ENCODE measurements at regions not wholly inside any gene's neighbourhood (a gene's known extent, or its start where the extent isn't known, plus 50 kb on each side); places are given as distances from the start of the nearest gene placed in this dataset.

DNA sequence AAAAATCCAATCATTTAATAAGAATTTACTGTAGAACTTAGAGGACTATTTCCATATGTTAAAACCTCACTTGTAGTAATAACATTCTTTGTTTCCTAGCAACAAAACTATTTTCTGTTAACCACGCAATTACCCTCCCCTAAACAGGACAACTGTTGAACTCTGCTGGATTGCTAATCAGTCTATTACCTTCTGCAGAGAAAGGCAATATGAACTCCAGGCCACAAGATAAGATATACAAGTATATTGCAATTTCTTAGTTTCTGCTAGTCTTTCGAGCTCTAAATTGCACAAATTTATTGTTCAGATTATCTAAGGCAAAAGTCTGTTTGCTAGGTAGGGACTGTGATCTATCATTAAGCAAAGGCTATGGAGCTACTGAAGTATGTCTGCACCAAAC, 920.1 kb upstream of the LRRN3 start (continued):
- TF ChIP-seq TAF1 (conservative IDR thresholded peaks at IDR 0.05) = no peak
- TF ChIP-seq SP1 (IDR thresholded peaks at IDR 0.05) = no peak

DNA sequence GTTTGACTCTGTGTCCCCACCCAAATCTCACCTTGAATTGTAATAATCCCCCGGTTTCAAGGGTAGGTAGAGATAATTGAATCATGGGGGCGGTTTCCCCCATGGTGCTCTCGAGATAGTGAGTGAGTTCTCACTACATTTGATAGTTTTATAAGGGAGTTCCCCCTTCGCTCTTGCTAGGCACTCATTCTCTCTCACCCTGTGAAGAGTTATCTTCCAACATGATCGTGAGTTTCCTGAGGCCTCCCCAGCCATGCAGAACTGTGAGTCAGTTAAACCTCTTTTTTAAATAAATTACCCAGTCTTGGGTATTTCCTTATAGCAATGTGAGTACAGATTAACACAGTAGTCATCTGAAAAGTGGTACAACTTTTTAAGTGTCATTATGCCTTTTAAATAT, 913.5 kb upstream of the LRRN3 start:
- no peaks in the 10 kb centered on the region for H3K36me3 ChIP-seq (ENCODE audit: control insufficient read depth in 4 of 4, insufficient read depth in 3 of 4, low read depth in 1 of 4, low read length in 3 of 4)
- no peak for TF ChIP-seq FOXA2 (IDR thresholded peaks at IDR 0.05)
- no peak for TF ChIP-seq SP1 (IDR thresholded peaks at IDR 0.05)
- TF ChIP-seq GABPA (IDR thresholded peaks at IDR 0.05 in 1 of 2, conservative IDR thresholded peaks at IDR 0.05 in 1 of 2) = no peak

DNA sequence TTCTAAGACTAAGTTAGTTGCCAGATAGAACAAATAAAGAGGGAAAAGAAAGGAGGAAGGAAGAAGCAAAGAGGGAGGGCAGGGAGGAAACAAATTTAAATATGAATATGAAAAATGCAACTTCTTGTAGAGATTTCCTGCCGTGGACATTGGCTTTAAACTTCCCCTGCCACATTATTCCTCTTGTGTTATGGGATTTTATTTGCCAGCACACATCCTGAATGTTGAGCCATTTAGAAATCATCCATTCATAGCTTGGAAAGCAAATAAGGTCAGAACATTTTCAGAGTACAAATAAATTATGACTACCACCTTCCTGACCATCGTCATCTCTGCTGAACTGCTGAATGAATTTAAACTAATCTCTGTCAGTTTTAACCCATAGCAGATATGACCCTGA, 911.9 kb upstream of the LRRN3 start:
- Histone ChIP-seq H3K9ac (ENCODE audit: low read depth in 1 of 2, low read length in 2 of 2) (no peak overlapping the region), H3K27me3 (ENCODE audit: control insufficient read depth in 4 of 4, insufficient read depth in 4 of 4, low read length in 3 of 4) (no peaks in the 10 kb centered on the region), H3K4me1 (ENCODE audit: control insufficient read depth in 4 of 4, insufficient read depth in 4 of 4, low read length in 3 of 4) (no peaks in the 10 kb centered on the region), H3K36me3 (ENCODE audit: control insufficient read depth in 4 of 4, insufficient read depth in 3 of 4, low read depth in 1 of 4, low read length in 3 of 4) (no peaks in the 10 kb centered on the region), H3K4me3 (ENCODE audit: low read depth in 1 of 3, low read length in 3 of 3) (no peak overlapping the region), H3K27ac (ENCODE audit: low read depth in 1 of 2, low read length in 2 of 2) (no peak overlapping the region), H3K9me3 (ENCODE audit: control insufficient read depth in 4 of 4, low read length in 3 of 4) (peaks cover 0 to 1% (median 0%) of the 10 kb centered on the region in 4 donors)
- no peak for DNase-seq (ENCODE audit: low spot score)
- TF ChIP-seq RAD21 (IDR thresholded peaks at IDR 0.05) (no peak), HNF4A (conservative IDR thresholded peaks at IDR 0.05) (no peak)
- WGBS = 49% methylated on average over 2 of the region's 2 CpGs

More for the DNA sequence above, 913.5 kb upstream of the LRRN3 start:
- DNase-seq (ENCODE audit: low spot score) = no peak
- Histone ChIP-seq H3K9ac (ENCODE audit: low read depth in 1 of 2, low read length in 2 of 2) (no peak overlapping the region), H3K27me3 (ENCODE audit: control insufficient read depth in 4 of 4, insufficient read depth in 4 of 4, low read length in 3 of 4) (no peaks in the 10 kb centered on the region), H3K27ac (ENCODE audit: low read depth in 1 of 2, low read length in 2 of 2) (no peak overlapping the region), H3K4me3 (ENCODE audit: low read depth in 1 of 3, low read length in 3 of 3) (no peak overlapping the region), H3K4me1 (ENCODE audit: control insufficient read depth in 4 of 4, insufficient read depth in 4 of 4, low read length in 3 of 4) (no peaks in the 10 kb centered on the region), H3K9me3 (ENCODE audit: control insufficient read depth in 4 of 4, low read length in 3 of 4) (peaks cover 0 to 1% (median 0%) of the 10 kb centered on the region in 4 donors)
- WGBS = 73% methylated on average over 5 of the region's 5 CpGs

DNA sequence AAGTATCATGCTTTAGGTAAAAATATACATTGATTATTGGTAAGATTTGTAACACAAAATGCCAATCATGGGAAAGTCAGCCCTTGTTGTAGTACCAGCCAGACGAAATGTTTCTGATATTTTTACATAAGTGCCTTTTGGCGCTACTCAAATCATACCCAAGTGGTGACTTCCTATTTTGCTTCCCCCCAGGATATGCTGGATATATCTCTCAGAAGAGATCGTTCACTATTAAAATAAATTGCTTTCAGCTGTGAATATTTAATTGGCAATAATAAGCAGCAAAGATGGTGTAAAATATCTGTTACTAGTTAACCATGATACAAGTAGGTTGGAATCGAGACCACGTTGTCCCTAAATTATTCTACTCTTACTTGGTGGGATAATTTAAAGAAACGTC, 909.2 kb upstream of the LRRN3 start:
- TF ChIP-seq YY1 (IDR thresholded peaks at IDR 0.05) = no peak
- TF ChIP-seq, protein P1, sequence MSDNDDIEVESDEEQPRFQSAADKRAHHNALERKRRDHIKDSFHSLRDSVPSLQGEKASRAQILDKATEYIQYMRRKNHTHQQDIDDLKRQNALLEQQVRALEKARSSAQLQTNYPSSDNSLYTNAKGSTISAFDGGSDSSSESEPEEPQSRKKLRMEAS (IDR thresholded peaks at IDR 0.05) = no peak
- TF ChIP-seq, protein P2, sequence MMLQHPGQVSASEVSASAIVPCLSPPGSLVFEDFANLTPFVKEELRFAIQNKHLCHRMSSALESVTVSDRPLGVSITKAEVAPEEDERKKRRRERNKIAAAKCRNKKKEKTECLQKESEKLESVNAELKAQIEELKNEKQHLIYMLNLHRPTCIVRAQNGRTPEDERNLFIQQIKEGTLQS (IDR thresholded peaks at IDR 0.05) = no peak
- no peak for TF ChIP-seq GABPA (IDR thresholded peaks at IDR 0.05 in 1 of 2, conservative IDR thresholded peaks at IDR 0.05 in 1 of 2)
- TF ChIP-seq, protein P3, sequence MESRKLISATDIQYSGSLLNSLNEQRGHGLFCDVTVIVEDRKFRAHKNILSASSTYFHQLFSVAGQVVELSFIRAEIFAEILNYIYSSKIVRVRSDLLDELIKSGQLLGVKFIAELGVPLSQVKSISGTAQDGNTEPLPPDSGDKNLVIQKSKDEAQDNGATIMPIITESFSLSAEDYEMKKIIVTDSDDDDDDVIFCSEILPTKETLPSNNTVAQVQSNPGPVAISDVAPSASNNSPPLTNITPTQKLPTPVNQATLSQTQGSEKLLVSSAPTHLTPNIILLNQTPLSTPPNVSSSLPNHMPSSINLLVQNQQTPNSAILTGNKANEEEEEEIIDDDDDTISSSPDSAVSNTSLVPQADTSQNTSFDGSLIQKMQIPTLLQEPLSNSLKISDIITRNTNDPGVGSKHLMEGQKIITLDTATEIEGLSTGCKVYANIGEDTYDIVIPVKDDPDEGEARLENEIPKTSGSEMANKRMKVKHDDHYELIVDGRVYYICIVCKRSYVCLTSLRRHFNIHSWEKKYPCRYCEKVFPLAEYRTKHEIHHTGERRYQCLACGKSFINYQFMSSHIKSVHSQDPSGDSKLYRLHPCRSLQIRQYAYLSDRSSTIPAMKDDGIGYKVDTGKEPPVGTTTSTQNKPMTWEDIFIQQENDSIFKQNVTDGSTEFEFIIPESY (IDR thresholded peaks at IDR 0.05) = no peak
- no peak for TF ChIP-seq EGR1 (IDR thresholded peaks at IDR 0.05; ENCODE audit: low read depth in 2 of 2)
- TF ChIP-seq RAD21 (IDR thresholded peaks at IDR 0.05) = no peak
- no peak for TF ChIP-seq FOXA1 (IDR thresholded peaks at IDR 0.05)
- TF ChIP-seq, protein P4, sequence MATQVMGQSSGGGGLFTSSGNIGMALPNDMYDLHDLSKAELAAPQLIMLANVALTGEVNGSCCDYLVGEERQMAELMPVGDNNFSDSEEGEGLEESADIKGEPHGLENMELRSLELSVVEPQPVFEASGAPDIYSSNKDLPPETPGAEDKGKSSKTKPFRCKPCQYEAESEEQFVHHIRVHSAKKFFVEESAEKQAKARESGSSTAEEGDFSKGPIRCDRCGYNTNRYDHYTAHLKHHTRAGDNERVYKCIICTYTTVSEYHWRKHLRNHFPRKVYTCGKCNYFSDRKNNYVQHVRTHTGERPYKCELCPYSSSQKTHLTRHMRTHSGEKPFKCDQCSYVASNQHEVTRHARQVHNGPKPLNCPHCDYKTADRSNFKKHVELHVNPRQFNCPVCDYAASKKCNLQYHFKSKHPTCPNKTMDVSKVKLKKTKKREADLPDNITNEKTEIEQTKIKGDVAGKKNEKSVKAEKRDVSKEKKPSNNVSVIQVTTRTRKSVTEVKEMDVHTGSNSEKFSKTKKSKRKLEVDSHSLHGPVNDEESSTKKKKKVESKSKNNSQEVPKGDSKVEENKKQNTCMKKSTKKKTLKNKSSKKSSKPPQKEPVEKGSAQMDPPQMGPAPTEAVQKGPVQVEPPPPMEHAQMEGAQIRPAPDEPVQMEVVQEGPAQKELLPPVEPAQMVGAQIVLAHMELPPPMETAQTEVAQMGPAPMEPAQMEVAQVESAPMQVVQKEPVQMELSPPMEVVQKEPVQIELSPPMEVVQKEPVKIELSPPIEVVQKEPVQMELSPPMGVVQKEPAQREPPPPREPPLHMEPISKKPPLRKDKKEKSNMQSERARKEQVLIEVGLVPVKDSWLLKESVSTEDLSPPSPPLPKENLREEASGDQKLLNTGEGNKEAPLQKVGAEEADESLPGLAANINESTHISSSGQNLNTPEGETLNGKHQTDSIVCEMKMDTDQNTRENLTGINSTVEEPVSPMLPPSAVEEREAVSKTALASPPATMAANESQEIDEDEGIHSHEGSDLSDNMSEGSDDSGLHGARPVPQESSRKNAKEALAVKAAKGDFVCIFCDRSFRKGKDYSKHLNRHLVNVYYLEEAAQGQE (IDR thresholded peaks at IDR 0.05) = no peak
- TF ChIP-seq, protein P5, sequence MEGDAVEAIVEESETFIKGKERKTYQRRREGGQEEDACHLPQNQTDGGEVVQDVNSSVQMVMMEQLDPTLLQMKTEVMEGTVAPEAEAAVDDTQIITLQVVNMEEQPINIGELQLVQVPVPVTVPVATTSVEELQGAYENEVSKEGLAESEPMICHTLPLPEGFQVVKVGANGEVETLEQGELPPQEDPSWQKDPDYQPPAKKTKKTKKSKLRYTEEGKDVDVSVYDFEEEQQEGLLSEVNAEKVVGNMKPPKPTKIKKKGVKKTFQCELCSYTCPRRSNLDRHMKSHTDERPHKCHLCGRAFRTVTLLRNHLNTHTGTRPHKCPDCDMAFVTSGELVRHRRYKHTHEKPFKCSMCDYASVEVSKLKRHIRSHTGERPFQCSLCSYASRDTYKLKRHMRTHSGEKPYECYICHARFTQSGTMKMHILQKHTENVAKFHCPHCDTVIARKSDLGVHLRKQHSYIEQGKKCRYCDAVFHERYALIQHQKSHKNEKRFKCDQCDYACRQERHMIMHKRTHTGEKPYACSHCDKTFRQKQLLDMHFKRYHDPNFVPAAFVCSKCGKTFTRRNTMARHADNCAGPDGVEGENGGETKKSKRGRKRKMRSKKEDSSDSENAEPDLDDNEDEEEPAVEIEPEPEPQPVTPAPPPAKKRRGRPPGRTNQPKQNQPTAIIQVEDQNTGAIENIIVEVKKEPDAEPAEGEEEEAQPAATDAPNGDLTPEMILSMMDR (IDR thresholded peaks at IDR 0.05; ENCODE audit: low read depth, low read length, missing input control) = no peak
- TF ChIP-seq TAF1 (conservative IDR thresholded peaks at IDR 0.05) = no peak
- no peak for TF ChIP-seq RXRA (IDR thresholded peaks at IDR 0.05)
- no peak for TF ChIP-seq JUND (IDR thresholded peaks at IDR 0.05)
- no peak for TF ChIP-seq NR2F2 (IDR thresholded peaks at IDR 0.05)
- TF ChIP-seq HNF4G (IDR thresholded peaks at IDR 0.05) = no peak
- TF ChIP-seq SP1 (IDR thresholded peaks at IDR 0.05) = no peak
- no peak for TF ChIP-seq FOXA2 (IDR thresholded peaks at IDR 0.05)
- Histone ChIP-seq H3K9ac (ENCODE audit: low read depth in 1 of 2, low read length in 2 of 2) (no peak overlapping the region), H3K27me3 (ENCODE audit: control insufficient read depth in 4 of 4, insufficient read depth in 4 of 4, low read length in 3 of 4) (no peaks in the 10 kb centered on the region), H3K36me3 (ENCODE audit: control insufficient read depth in 4 of 4, insufficient read depth in 3 of 4, low read depth in 1 of 4, low read length in 3 of 4) (no peaks in the 10 kb centered on the region), H3K4me1 (ENCODE audit: control insufficient read depth in 4 of 4, insufficient read depth in 4 of 4, low read length in 3 of 4) (no peaks in the 10 kb centered on the region), H3K27ac (ENCODE audit: low read depth in 1 of 2, low read length in 2 of 2) (no peak overlapping the region), H3K4me3 (ENCODE audit: low read depth in 1 of 3, low read length in 3 of 3) (no peak overlapping the region), H3K9me3 (ENCODE audit: control insufficient read depth in 4 of 4, low read length in 3 of 4) (no peaks in the 10 kb centered on the region)
- 82% methylated on average over 6 of the region's 6 CpGs for WGBS
- DNase-seq (ENCODE audit: low spot score) = no peak

All from liver (tissue), 8 donors.